A673 (cell line): ENCODE measurements at regions not wholly inside any gene's neighbourhood (a gene's known extent, or its start where the extent isn't known, plus 50 kb on each side); places are given as distances from the start of the nearest gene placed in this dataset.

Experiments used
- BruUV-seq: library from RNA; stranded (reverse); fragments of 400-500 nt; replicated peaks from 2 replicates; lab custom pipeline; 2021; lab: Mats Ljungman, UMichigan
- CTCF ChIA-PET: fragments of 300-600 bp; sonication (Branson Sonifier 250); formaldehyde crosslinking; loops from one replicate; lab custom pipeline; 2022; ENCODE audit warnings: antibody characterized with exemption; lab: Charles Lee
- POLR2A ChIA-PET: fragments of 300-600 bp; sonication (Branson Sonifier 250); formaldehyde crosslinking; loops from one replicate; lab custom pipeline; 2022; ENCODE audit warnings: antibody characterized with exemption; ENCODE audit not compliant: low non-redundant PET; lab: Charles Lee
- DNase-seq: peaks from one replicate; pipeline ENCODE4 v3.0.0-alpha.2; 2015; ENCODE audit warnings: low spot score
- H3K27ac ChIP-seq: fragments of 200-600 bp; sonication (generic); 2 replicates; pipeline ENCODE4 v1.5.1; 2016; ENCODE audit warnings: mixed run types, low read depth, mild to moderate bottlenecking, mixed read lengths, antibody characterized with exemption, low read length; ENCODE audit not compliant: poor library complexity, severe bottlenecking
- H3K27me3 ChIP-seq: fragments of 200-600 bp; sonication (generic); replicated peaks from 2 replicates; pipeline ENCODE4 v1.6.1; 2017; ENCODE audit warnings: mixed run types, low read depth, mild to moderate bottlenecking, mixed read lengths, antibody characterized with exemption, low read length; ENCODE audit not compliant: insufficient read depth, poor library complexity
- H3K36me3 ChIP-seq: fragments of 200-600 bp; sonication (generic); 2 replicates; pipeline ENCODE4 v1.6.1; 2016; ENCODE audit warnings: mixed run types, mild to moderate bottlenecking, mixed read lengths, antibody characterized with exemption, low read length; ENCODE audit not compliant: insufficient read depth, poor library complexity, severe bottlenecking
- H3K4me1 ChIP-seq: fragments of 200-600 bp; sonication (generic); 2 replicates; pipeline ENCODE4 v1.6.1; 2017; ENCODE audit warnings: mixed run types, mild to moderate bottlenecking, mixed read lengths, antibody characterized with exemption, low read length; ENCODE audit not compliant: insufficient read depth, poor library complexity, severe bottlenecking
- H3K4me3 ChIP-seq: fragments of 200-600 bp; sonication (generic); 2 replicates; pipeline ENCODE4 v1.5.1; 2016; ENCODE audit warnings: low read depth, mixed run types, mild to moderate bottlenecking, mixed read lengths, low read length; ENCODE audit not compliant: poor library complexity, severe bottlenecking
- H3K9me3 ChIP-seq: fragments of 200-600 bp; sonication (generic); 2 replicates; pipeline ENCODE4 v1.6.1; 2016; ENCODE audit warnings: mixed run types, low read depth, mild to moderate bottlenecking, mixed read lengths, antibody characterized with exemption, low read length; ENCODE audit not compliant: poor library complexity, severe bottlenecking
- EZH2 ChIP-seq: fragments of 200-600 bp; sonication (generic); IDR thresholded peaks from 2 replicates; pipeline ENCODE4 v1.6.1; 2017; ENCODE audit warnings: borderline replicate concordance, low read depth, mild to moderate bottlenecking, mixed read lengths, antibody characterized with exemption, low read length; ENCODE audit not compliant: poor library complexity, severe bottlenecking
- intact Hi-C: fragments of 100-400 bp; cut with micrococcal nuclease; formaldehyde crosslinking; loops from one replicate; pipeline ENCODE4 v1.10.0; 2022; ENCODE audit not compliant: unreplicated experiment
- TF ChIP-seq, protein P1 (sequence below): fragments of 300-800, 200-600 bp; sonication (generic); conservative IDR thresholded peaks from 2 replicates; pipeline ENCODE4 v1.5.1; 2017; ENCODE audit warnings: low read depth, mild to moderate bottlenecking, antibody characterized with exemption, low read length, moderate library complexity, mixed read lengths

DNA sequence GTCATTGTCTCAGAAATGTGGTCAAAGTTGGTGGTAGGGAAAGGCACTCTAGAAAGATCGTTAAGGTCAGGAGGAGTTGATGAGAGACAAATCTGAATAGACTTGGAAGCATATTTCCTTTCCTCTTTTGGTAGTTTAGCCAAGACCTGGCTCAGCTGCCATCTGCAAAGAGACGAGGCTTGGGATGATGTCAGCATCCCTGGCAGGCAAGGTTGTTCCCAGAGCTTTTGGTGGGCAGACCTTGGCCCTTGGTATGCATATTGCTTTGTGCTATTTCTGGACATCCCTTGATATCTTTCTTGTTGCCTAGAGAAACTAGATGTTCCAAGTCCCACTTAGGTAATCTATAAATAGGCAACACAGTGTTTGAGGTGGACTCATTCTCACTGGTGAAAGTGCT lies 82.4 kb upstream of the NAF1 start:
- Histone ChIP-seq H3K4me3 (no peak overlapping the region), H3K36me3 (no peaks in the 10 kb centered on the region), H3K27ac (no peak overlapping the region), H3K9me3 (no peaks in the 10 kb centered on the region), H3K4me1 (peaks cover 11% of the 10 kb centered on the region), H3K27me3 (no peaks in the 10 kb centered on the region)
- no TSS peak for BruUV-seq
- intact Hi-C loops = loop anchor here (10.0 kb wide), 1 partner anchor 296 kb away; no protein-coding TSS in a partner anchor
- DNase-seq = no peak
- TF ChIP-seq EZH2 = no peak
- TF ChIP-seq, protein P1, sequence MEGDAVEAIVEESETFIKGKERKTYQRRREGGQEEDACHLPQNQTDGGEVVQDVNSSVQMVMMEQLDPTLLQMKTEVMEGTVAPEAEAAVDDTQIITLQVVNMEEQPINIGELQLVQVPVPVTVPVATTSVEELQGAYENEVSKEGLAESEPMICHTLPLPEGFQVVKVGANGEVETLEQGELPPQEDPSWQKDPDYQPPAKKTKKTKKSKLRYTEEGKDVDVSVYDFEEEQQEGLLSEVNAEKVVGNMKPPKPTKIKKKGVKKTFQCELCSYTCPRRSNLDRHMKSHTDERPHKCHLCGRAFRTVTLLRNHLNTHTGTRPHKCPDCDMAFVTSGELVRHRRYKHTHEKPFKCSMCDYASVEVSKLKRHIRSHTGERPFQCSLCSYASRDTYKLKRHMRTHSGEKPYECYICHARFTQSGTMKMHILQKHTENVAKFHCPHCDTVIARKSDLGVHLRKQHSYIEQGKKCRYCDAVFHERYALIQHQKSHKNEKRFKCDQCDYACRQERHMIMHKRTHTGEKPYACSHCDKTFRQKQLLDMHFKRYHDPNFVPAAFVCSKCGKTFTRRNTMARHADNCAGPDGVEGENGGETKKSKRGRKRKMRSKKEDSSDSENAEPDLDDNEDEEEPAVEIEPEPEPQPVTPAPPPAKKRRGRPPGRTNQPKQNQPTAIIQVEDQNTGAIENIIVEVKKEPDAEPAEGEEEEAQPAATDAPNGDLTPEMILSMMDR = no peak
- CTCF ChIA-PET = no interaction called here
- POLR2A ChIA-PET = interaction anchor here (0.6 to 0.9 kb wide), 2 partner anchors 457 to 1768 kb away, joined by 3 read pairs; no protein-coding TSS in a partner anchor

DNA sequence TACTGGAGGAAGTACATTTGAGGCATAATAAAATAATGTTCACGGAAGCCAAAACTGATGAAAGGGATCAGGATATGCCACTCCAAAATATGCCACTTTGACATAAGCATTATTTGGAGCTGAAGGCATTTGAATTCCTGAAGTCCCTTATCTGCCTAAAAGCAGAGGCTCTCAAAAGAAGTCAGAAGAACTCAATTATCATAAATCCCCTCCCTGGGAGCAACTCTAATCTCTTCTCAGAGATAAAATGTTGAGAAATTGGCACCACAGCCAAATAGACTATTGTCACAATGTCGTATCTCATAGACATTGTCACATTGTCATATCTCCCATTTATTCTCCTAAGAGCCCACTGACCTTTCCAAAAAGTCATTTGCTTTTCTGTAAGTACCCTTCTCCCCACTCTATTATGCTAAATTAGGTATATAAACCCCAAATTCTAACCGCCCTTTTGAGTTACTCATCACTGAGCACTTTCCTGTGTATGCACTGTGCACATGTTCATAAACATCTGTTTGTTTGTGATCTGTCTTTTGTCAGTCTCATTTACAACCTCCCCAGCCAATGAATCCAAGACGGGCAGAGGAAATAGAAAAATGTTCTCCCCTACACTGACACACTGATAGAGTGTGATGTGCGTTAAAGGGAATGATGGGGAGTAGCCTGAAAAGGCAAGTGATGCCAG lies 78.5 kb upstream of the NAF1 start:
- POLR2A ChIA-PET = no interaction called here
- H3K27me3 ChIP-seq = no peaks in the 10 kb centered on the region
- no TSS peak for BruUV-seq
- no peaks in the 10 kb centered on the region for H3K9me3 ChIP-seq
- TF ChIP-seq, protein P1 = no peak
- TF ChIP-seq EZH2 = no peak
- peaks cover 14% of the 10 kb centered on the region for H3K4me1 ChIP-seq
- no peaks in the 10 kb centered on the region for H3K36me3 ChIP-seq
- intact Hi-C loops = loop anchor here (10.0 kb wide), 1 partner anchor 300 kb away; no protein-coding TSS in a partner anchor
- no peak overlapping the region for H3K27ac ChIP-seq
- CTCF ChIA-PET = no interaction called here
- H3K4me3 ChIP-seq = no peak overlapping the region
- peak; percentile 59 for DNase-seq

DNA sequence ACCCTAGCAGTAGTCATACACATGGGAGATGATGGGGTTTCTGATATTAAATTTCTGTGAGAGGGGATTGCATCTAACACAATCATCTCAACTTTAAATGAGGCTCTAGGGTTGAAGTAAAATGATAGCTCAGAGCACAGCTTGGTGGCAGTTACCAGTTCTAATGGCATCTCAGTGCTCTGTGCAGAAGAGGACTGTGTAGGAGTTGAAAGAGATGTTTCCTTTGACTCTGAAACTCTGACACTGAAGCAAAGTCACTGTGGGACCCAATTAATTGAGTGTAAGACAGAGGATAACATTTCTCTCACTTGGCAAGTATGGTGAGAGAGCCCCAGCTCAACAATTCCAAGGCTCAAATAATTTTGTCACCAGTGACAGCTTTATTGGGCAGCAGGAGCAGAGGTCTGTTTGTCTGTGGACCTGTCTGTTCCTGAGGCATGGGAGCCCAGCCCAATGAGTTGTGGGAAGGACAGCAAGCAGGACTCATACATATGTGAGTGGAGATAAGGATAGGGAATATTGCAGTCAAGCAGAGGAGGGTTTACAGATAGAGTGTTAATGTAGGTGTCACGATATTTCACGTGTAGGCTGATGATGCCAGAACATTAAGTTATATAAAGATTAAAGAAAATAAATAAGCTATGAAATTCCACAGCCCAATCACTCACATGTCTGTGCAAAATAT lies 76.7 kb upstream of the NAF1 start:
- no TSS peak for BruUV-seq
- no peaks in the 10 kb centered on the region for H3K27me3 ChIP-seq
- ChIA-PET POLR2A (no interaction called here), CTCF (no interaction called here)
- no peak for DNase-seq
- no peaks in the 10 kb centered on the region for H3K36me3 ChIP-seq
- no peak overlapping the region for H3K27ac ChIP-seq
- intact Hi-C loops = loop anchor here (10.0 kb wide), 1 partner anchor 301 kb away; no protein-coding TSS in a partner anchor
- H3K4me1 ChIP-seq = peaks cover 14% of the 10 kb centered on the region
- H3K9me3 ChIP-seq = no peaks in the 10 kb centered on the region
- H3K4me3 ChIP-seq = no peak overlapping the region
- no peak for TF ChIP-seq EZH2
- TF ChIP-seq, protein P1 = no peak
